ENCODE measurements at regions not wholly inside any gene's neighbourhood (a gene's known extent, or its start where the extent isn't known, plus 50 kb on each side); places are given as distances from the start of the nearest gene placed in this dataset.

DNA sequence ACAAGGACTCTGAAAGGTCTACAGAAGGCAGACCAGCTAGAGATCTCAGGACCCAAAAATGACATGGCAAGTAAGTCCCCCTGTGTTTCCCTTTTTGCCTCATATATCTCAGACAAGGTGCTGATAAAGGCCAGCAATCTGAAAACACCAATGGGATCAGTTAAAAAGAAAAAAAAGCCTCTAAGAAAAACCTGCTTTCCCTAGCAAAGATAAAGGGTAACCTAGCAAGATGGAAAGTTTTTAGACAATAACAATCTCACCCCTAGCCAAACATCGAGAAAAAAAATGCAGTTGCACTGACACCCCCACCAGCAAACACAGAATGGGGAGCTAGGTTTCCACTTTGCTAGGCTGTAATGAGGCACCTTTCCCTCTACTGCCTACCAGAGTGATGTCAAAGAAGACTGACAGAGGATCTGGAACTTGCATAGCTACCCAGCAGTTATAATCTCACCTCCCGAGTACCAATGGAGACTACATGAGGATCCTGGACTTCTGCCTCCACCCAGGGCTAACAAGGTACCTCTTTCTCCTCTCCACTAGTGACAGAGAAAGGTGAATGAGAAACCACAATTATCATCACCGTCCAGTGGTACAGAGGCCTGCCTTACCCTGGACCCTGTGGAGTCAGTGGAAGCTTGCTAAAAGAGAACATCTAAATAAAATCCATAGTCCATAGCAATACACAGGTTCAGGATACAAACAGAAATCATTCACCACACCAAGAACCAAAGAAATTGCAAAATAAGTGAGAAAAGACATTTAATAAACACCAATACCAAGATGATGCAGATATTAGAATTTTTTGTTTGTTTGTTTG lies 240.8 kb downstream of the ARHGAP12 start:
- TF ChIP-seq, protein P1, sequence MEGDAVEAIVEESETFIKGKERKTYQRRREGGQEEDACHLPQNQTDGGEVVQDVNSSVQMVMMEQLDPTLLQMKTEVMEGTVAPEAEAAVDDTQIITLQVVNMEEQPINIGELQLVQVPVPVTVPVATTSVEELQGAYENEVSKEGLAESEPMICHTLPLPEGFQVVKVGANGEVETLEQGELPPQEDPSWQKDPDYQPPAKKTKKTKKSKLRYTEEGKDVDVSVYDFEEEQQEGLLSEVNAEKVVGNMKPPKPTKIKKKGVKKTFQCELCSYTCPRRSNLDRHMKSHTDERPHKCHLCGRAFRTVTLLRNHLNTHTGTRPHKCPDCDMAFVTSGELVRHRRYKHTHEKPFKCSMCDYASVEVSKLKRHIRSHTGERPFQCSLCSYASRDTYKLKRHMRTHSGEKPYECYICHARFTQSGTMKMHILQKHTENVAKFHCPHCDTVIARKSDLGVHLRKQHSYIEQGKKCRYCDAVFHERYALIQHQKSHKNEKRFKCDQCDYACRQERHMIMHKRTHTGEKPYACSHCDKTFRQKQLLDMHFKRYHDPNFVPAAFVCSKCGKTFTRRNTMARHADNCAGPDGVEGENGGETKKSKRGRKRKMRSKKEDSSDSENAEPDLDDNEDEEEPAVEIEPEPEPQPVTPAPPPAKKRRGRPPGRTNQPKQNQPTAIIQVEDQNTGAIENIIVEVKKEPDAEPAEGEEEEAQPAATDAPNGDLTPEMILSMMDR (IDR thresholded peaks at IDR 0.05) = no peak
- TF ChIP-seq POLR2A (IDR thresholded peaks at IDR 0.05) (no peak), EP300 (IDR thresholded peaks at IDR 0.05) (no peak)
